Suppressor macrophage treated with lipopolysaccharide for 4 hours (primary cell): ENCODE measurements at regions not wholly inside any gene's neighbourhood (a gene's known extent, or its start where the extent isn't known, plus 50 kb on each side); places are given as distances from the start of the nearest gene placed in this dataset.

Experiments used
- DNase-seq: peaks from one replicate; pipeline ENCODE4 v3.0.0-alpha.2; 2020

GRCh38 chr15:61798631-61799030, 261.6 kb downstream of the VPS13C start:
- DNase-seq: no peak

- no peak for DNase-seq
Observed at GRCh38 chr15:61796056-61796455, 264.2 kb downstream of the VPS13C start.

- no peak for DNase-seq
Observed at GRCh38 chr15:61794881-61795280, 265.4 kb downstream of the VPS13C start.

- no peak for DNase-seq
Observed at GRCh38 chr15:61794276-61794675, 266.0 kb downstream of the VPS13C start.

GRCh38 chr15:61784734-61785133, 275.5 kb downstream of the VPS13C start:
- DNase-seq: no peak

- DNase-seq: no peak
Observed at GRCh38 chr15:61780278-61780980, 279.8 kb downstream of the VPS13C start.

GRCh38 chr15:61777689-61778088, 282.6 kb downstream of the VPS13C start:
- DNase-seq: no peak

GRCh38 chr15:61769557-61769956, 290.7 kb downstream of the VPS13C start:
- DNase-seq: no peak

GRCh38 chr15:61768131-61768530, 292.1 kb downstream of the VPS13C start:
- no peak for DNase-seq

GRCh38 chr15:61764981-61765380, 295.3 kb downstream of the VPS13C start:
- DNase-seq: no peak

GRCh38 chr15:61764141-61764540, 296.1 kb downstream of the VPS13C start:
- no peak for DNase-seq

GRCh38 chr15:61762676-61763075, 297.6 kb downstream of the VPS13C start:
- DNase-seq: no peak

- no peak for DNase-seq
Observed at GRCh38 chr15:61759639-61760038, 300.6 kb downstream of the VPS13C start.

- DNase-seq: no peak
Observed at GRCh38 chr15:61756071-61756820, 304.0 kb downstream of the VPS13C start.

GRCh38 chr15:61755467-61755866, 304.8 kb downstream of the VPS13C start:
- DNase-seq: no peak

- no peak for DNase-seq
Observed at GRCh38 chr15:61753018-61753710, 307.1 kb downstream of the VPS13C start.

GRCh38 chr15:61752001-61752400, 308.2 kb downstream of the VPS13C start:
- DNase-seq: no peak

- no peak for DNase-seq
Observed at GRCh38 chr15:61750271-61751084, 309.8 kb downstream of the VPS13C start.

GRCh38 chr15:61749169-61749568, 311.1 kb downstream of the VPS13C start:
- DNase-seq: no peak

GRCh38 chr15:61748529-61748928, 311.7 kb downstream of the VPS13C start:
- DNase-seq: no peak

- DNase-seq: no peak
Observed at GRCh38 chr15:61746589-61746988, 313.7 kb downstream of the VPS13C start.

- no peak for DNase-seq
Observed at GRCh38 chr15:61743345-61743909, 316.8 kb downstream of the VPS13C start.

GRCh38 chr15:61742591-61742990, 317.7 kb downstream of the VPS13C start:
- DNase-seq: no peak
